Hippocampal formation (tissue), 2 donors: ENCODE measurements at regions not wholly inside any gene's neighbourhood (a gene's known extent, or its start where the extent isn't known, plus 50 kb on each side); places are given as distances from the start of the nearest gene placed in this dataset.
A peak's percentile ranks its signal among the peaks of the same experiment; 100 is the strongest.

Experiments used
- DNase-seq, 2 donors: peaks; one replicate each; lab custom pipeline; 2025; lab: John Stamatoyannopoulos, UW

GRCh38 chr14:22415605-22415959 lies 173.4 kb downstream of the DAD1 start:
- DNase-seq = no peak

GRCh38 chr14:22414876-22415604 lies 174.0 kb downstream of the DAD1 start:
- no peak for DNase-seq

GRCh38 chr14:22412926-22413411 lies 176.1 kb downstream of the DAD1 start:
- no peak for DNase-seq

GRCh38 chr14:22411398-22412055 lies 177.5 kb downstream of the DAD1 start:
- DNase-seq = no peak

- no peak for DNase-seq
These were observed 178.5 kb downstream of the DAD1 start for GRCh38 chr14:22410497-22410896.

- DNase-seq = no peak
These were observed 180.0 kb downstream of the DAD1 start for GRCh38 chr14:22409006-22409405.

GRCh38 chr14:22408547-22408946 lies 180.5 kb downstream of the DAD1 start:
- no peak for DNase-seq

- DNase-seq = no peak
These were observed 182.0 kb downstream of the DAD1 start for GRCh38 chr14:22407033-22407432.

GRCh38 chr14:22405201-22405600 lies 183.8 kb downstream of the DAD1 start:
- no peak for DNase-seq

- DNase-seq = no peak
These were observed 185.7 kb downstream of the DAD1 start for GRCh38 chr14:22403296-22403695.

- no peak for DNase-seq
These were observed 188.3 kb downstream of the DAD1 start for GRCh38 chr14:22400655-22401259.

- no peak for DNase-seq
These were observed 189.2 kb downstream of the DAD1 start for GRCh38 chr14:22399776-22400175.

- no peak for DNase-seq
These were observed 191.7 kb downstream of the DAD1 start for GRCh38 chr14:22397221-22397737.

- DNase-seq = no peak
These were observed 193.2 kb downstream of the DAD1 start for GRCh38 chr14:22395803-22396202.

- no peak for DNase-seq
These were observed 194.4 kb downstream of the DAD1 start for GRCh38 chr14:22394616-22395015.

GRCh38 chr14:22393796-22394195 lies 195.2 kb downstream of the DAD1 start:
- DNase-seq = no peak

- peak; percentile 52 to 56 for DNase-seq
These were observed 197.0 kb downstream of the DAD1 start for GRCh38 chr14:22391908-22392565.

- no peak for DNase-seq
These were observed 198.1 kb downstream of the DAD1 start for GRCh38 chr14:22390824-22391461.

GRCh38 chr14:22390195-22390594 lies 198.8 kb downstream of the DAD1 start:
- DNase-seq = no peak

- peak in 1 of 2 donors; percentile 16 for DNase-seq
These were observed 200.1 kb downstream of the DAD1 start for GRCh38 chr14:22388669-22389595.

- no peak for DNase-seq
These were observed 201.2 kb downstream of the DAD1 start for GRCh38 chr14:22387776-22388241.
